ENCODE measurements at regions not wholly inside any gene's neighbourhood (a gene's known extent, or its start where the extent isn't known, plus 50 kb on each side); places are given as distances from the start of the nearest gene placed in this dataset.
A peak's percentile ranks its signal among the peaks of the same experiment; 100 is the strongest.

GRCh38 chr11:93084727-93085505 lies 112.9 kb downstream of the SLC36A4 start:
- Histone ChIP-seq H2AFZ (ENCODE audit: low read length) (no peak overlapping the region), H4K20me1 (ENCODE audit: control insufficient read depth, extremely low read depth, insufficient read depth, low read length) (no peaks in the 10 kb centered on the region), H3K4me3 (replicated peaks in 1 of 4; ENCODE audit: control extremely low read depth in 1 of 4, insufficient read depth in 1 of 4, low read depth in 3 of 4, low read length in 4 of 4) (no peak overlapping the region), H3K9ac (ENCODE audit: insufficient read depth, low read length) (no peak overlapping the region), H3K9me3 (ENCODE audit: control insufficient read depth, insufficient read depth, low read depth, low read length) (no peaks in the 10 kb centered on the region), H3K27me3 (ENCODE audit: control insufficient read depth, insufficient read depth, low read length) (no peaks in the 10 kb centered on the region), H3K4me1 (ENCODE audit: control insufficient read depth, extremely low read depth, insufficient read depth, low read length) (no peaks in the 10 kb centered on the region), H3K4me2 (ENCODE audit: extremely low read depth, insufficient read depth, low read length) (no peak overlapping the region), H3K36me3 (ENCODE audit: control insufficient read depth, insufficient read depth, low read length) (no peaks in the 10 kb centered on the region), H3K27ac (ENCODE audit: insufficient read depth, low read length) (no peak overlapping the region), H3K79me2 (ENCODE audit: control insufficient read depth, insufficient read depth, low read length) (no peaks in the 10 kb centered on the region)
- no peak for DNase-seq (ENCODE audit: low read depth in 2 of 2)
- TF ChIP-seq CTCF (conservative IDR thresholded peaks at IDR 0.05 in 1 of 2, IDR thresholded peaks at IDR 0.05 in 1 of 2; ENCODE audit: low read depth in 1 of 2, low read length in 2 of 2) (no peak), EZH2 (IDR thresholded peaks at IDR 0.05; ENCODE audit: low read length, missing control alignments) (no peak)

GRCh38 chr11:93089474-93090102 lies 108.2 kb downstream of the SLC36A4 start:
- H3K27ac ChIP-seq (ENCODE audit: insufficient read depth, low read length): no peak overlapping the region
- H3K27me3 ChIP-seq (ENCODE audit: control insufficient read depth, insufficient read depth, low read length): no peaks in the 10 kb centered on the region
- no peaks in the 10 kb centered on the region for H3K4me1 ChIP-seq (ENCODE audit: control insufficient read depth, extremely low read depth, insufficient read depth, low read length)
- peak; percentile 51 to 62 for DNase-seq (ENCODE audit: low read depth in 2 of 2)
- no peak overlapping the region for H3K4me2 ChIP-seq (ENCODE audit: extremely low read depth, insufficient read depth, low read length)
- H3K36me3 ChIP-seq (ENCODE audit: control insufficient read depth, insufficient read depth, low read length): no peaks in the 10 kb centered on the region
- no peak overlapping the region for H3K4me3 ChIP-seq (replicated peaks in 1 of 4; ENCODE audit: control extremely low read depth in 1 of 4, insufficient read depth in 1 of 4, low read depth in 3 of 4, low read length in 4 of 4)
- H3K9ac ChIP-seq (ENCODE audit: insufficient read depth, low read length): no peak overlapping the region
- H2AFZ ChIP-seq (ENCODE audit: low read length): no peak overlapping the region
- no peaks in the 10 kb centered on the region for H4K20me1 ChIP-seq (ENCODE audit: control insufficient read depth, extremely low read depth, insufficient read depth, low read length)
- H3K9me3 ChIP-seq (ENCODE audit: control insufficient read depth, insufficient read depth, low read depth, low read length): no peaks in the 10 kb centered on the region
- no peaks in the 10 kb centered on the region for H3K79me2 ChIP-seq (ENCODE audit: control insufficient read depth, insufficient read depth, low read length)
- TF ChIP-seq EZH2 (IDR thresholded peaks at IDR 0.05; ENCODE audit: low read length, missing control alignments) (no peak), CTCF (conservative IDR thresholded peaks at IDR 0.05 in 1 of 2, IDR thresholded peaks at IDR 0.05 in 1 of 2; ENCODE audit: low read depth in 1 of 2, low read length in 2 of 2) (peak; percentile 55 to 76)

Measured in fibroblast of lung (primary cell).